RWPE2 (cell line): ENCODE measurements at regions not wholly inside any gene's neighbourhood (a gene's known extent, or its start where the extent isn't known, plus 50 kb on each side); places are given as distances from the start of the nearest gene placed in this dataset.
A peak's percentile ranks its signal among the peaks of the same experiment; 100 is the strongest.

ENCODE experiments used
- ATAC-seq: fragments of 200-7000 bp; cut with Tn5 transposase; 3 replicates; pipeline ENCODE4 v1.9.1; 2021; ENCODE audit warnings: low read depth
- DNase-seq: peaks from one replicate; pipeline ENCODE4 v3.0.0-alpha.2; 2020; ENCODE audit warnings: low spot score
- H3K27ac ChIP-seq: fragments of 450-650 bp; 2 replicates; pipeline ENCODE4 v1.5.1; 2017; ENCODE audit warnings: mild to moderate bottlenecking; ENCODE audit not compliant: poor library complexity, severe bottlenecking
- H3K27me3 ChIP-seq: fragments of 250-450 bp; sonication (Bioruptor Pico); 2 replicates; pipeline ENCODE4 v1.5.1; 2021; ENCODE audit warnings: mild to moderate bottlenecking, moderate library complexity; ENCODE audit not compliant: insufficient read depth, poor library complexity, severe bottlenecking
- H3K36me3 ChIP-seq: fragments of 250-450 bp; sonication (Bioruptor Pico); 2 replicates; pipeline ENCODE4 v1.5.1; 2020; ENCODE audit warnings: low read depth, mild to moderate bottlenecking, moderate library complexity
- H3K4me1 ChIP-seq: fragments of 250-450 bp; sonication (Bioruptor Pico); 2 replicates; pipeline ENCODE4 v1.5.1; 2021; ENCODE audit warnings: mild to moderate bottlenecking, moderate library complexity; ENCODE audit not compliant: insufficient read depth, poor library complexity, severe bottlenecking
- H3K4me3 ChIP-seq: fragments of 250-450 bp; sonication (Bioruptor Pico); 2 replicates; pipeline ENCODE4 v1.5.1; 2021; ENCODE audit warnings: mild to moderate bottlenecking, moderate library complexity; ENCODE audit not compliant: severe bottlenecking
- H3K9me3 ChIP-seq: fragments of 250-450 bp; sonication (Bioruptor Pico); 2 replicates; pipeline ENCODE4 v1.5.1; 2021; ENCODE audit warnings: mild to moderate bottlenecking, moderate library complexity; ENCODE audit not compliant: severe bottlenecking
- TF ChIP-seq, protein P1 (sequence below): fragments of 450-650 bp; IDR thresholded peaks from one replicate; pipeline ENCODE4 v1.5.1; 2017; ENCODE audit warnings: mild to moderate bottlenecking, moderate library complexity; ENCODE audit not compliant: poor library complexity, severe bottlenecking

- Histone ChIP-seq H3K36me3 (no peaks in the 10 kb centered on the region), H3K27ac (no peak overlapping the region), H3K4me1 (no peaks in the 10 kb centered on the region), H3K4me3 (no peak overlapping the region), H3K9me3 (no peaks in the 10 kb centered on the region), H3K27me3 (no peaks in the 10 kb centered on the region)
- ATAC-seq (no peak), DNase-seq (no peak)
- TF ChIP-seq, protein P1, sequence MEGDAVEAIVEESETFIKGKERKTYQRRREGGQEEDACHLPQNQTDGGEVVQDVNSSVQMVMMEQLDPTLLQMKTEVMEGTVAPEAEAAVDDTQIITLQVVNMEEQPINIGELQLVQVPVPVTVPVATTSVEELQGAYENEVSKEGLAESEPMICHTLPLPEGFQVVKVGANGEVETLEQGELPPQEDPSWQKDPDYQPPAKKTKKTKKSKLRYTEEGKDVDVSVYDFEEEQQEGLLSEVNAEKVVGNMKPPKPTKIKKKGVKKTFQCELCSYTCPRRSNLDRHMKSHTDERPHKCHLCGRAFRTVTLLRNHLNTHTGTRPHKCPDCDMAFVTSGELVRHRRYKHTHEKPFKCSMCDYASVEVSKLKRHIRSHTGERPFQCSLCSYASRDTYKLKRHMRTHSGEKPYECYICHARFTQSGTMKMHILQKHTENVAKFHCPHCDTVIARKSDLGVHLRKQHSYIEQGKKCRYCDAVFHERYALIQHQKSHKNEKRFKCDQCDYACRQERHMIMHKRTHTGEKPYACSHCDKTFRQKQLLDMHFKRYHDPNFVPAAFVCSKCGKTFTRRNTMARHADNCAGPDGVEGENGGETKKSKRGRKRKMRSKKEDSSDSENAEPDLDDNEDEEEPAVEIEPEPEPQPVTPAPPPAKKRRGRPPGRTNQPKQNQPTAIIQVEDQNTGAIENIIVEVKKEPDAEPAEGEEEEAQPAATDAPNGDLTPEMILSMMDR: no peak
These were observed 160.0 kb downstream of the SQOR start for GRCh38 chr15:45794712-45795439.

- H3K27me3 ChIP-seq: no peaks in the 10 kb centered on the region
- DNase-seq: no peak
- no peaks in the 10 kb centered on the region for H3K36me3 ChIP-seq
- TF ChIP-seq, protein P1: peak; percentile 93
- H3K9me3 ChIP-seq: no peaks in the 10 kb centered on the region
- H3K4me3 ChIP-seq: no peak overlapping the region
- ATAC-seq: peak; percentile 80
- no peak overlapping the region for H3K27ac ChIP-seq
- no peaks in the 10 kb centered on the region for H3K4me1 ChIP-seq
These were observed 160.7 kb downstream of the SQOR start for GRCh38 chr15:45795440-45796069.

DNA sequence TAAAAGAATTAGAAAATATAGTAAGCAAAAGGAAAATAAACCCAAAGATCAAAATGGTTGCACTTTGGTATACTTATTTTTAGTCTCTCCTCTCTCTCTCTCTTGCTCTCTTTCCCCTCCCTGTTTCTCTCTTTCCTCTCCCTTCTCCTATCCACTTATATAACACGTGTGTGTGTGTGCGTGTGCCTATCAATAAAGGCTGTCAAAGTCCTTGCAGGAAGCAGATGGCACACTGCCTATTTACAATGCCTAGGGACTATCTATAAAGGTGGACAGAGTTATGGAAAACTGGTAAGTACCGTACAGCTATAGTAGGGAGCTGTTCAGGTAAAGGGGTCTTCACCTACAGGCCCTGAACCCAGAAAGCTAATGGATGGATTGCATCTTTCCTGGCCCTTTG lies 161.6 kb downstream of the SQOR start:
- no peak overlapping the region for H3K27ac ChIP-seq
- no peaks in the 10 kb centered on the region for H3K9me3 ChIP-seq
- no peak overlapping the region for H3K4me3 ChIP-seq
- H3K27me3 ChIP-seq: no peaks in the 10 kb centered on the region
- no peak for DNase-seq
- H3K4me1 ChIP-seq: no peaks in the 10 kb centered on the region
- H3K36me3 ChIP-seq: no peaks in the 10 kb centered on the region
- TF ChIP-seq, protein P1: no peak
- no peak for ATAC-seq

DNA sequence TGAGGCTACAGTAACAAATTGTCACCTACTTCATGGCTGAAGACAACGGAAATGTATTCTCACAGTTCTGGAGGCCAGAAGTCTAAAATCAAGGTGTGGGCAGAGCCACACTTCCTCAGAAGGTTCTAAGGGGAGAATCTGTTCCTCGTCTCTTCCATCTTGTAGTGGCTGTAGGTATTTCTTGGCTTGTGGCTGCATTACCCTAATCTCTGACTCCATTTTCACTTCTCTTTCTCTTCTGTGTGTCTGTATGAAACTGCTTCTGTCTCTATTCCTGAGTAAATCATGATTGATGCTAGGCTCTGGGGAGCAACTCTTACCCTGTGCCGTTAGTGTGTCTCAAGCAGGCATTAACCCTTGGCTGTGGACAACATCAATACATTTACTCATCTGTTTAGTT lies 164.7 kb downstream of the SQOR start:
- DNase-seq: no peak
- Histone ChIP-seq H3K4me3 (no peak overlapping the region), H3K27me3 (no peaks in the 10 kb centered on the region), H3K27ac (no peak overlapping the region), H3K4me1 (no peaks in the 10 kb centered on the region), H3K36me3 (no peaks in the 10 kb centered on the region), H3K9me3 (no peaks in the 10 kb centered on the region)
- no peak for ATAC-seq
- TF ChIP-seq, protein P1: no peak

GRCh38 chr15:45801543-45801942 lies 166.7 kb downstream of the SQOR start:
- DNase-seq (no peak), ATAC-seq (no peak)
- Histone ChIP-seq H3K27me3 (no peaks in the 10 kb centered on the region), H3K9me3 (no peaks in the 10 kb centered on the region), H3K36me3 (no peaks in the 10 kb centered on the region), H3K4me1 (no peaks in the 10 kb centered on the region), H3K27ac (no peak overlapping the region), H3K4me3 (no peak overlapping the region)
- TF ChIP-seq, protein P1: no peak
